Activated CD4-positive, alpha-beta T cell treated with anti-CD3 and anti-CD28 coated beads for 4 hours (primary cell): ENCODE measurements at regions not wholly inside any gene's neighbourhood (a gene's known extent, or its start where the extent isn't known, plus 50 kb on each side); places are given as distances from the start of the nearest gene placed in this dataset.

Experiments
- DNase-seq, 2 donors: peaks; one replicate each; pipeline ENCODE4 v3.0.0-alpha.2; 2020

- no peak for DNase-seq
Observed at GRCh38 chr14:71690478-71690877, 241.8 kb upstream of the RGS6 start.

GRCh38 chr14:71692496-71692895 lies 239.7 kb upstream of the RGS6 start:
- no peak for DNase-seq

GRCh38 chr14:71693381-71693780 lies 238.8 kb upstream of the RGS6 start:
- no peak for DNase-seq

- no peak for DNase-seq
Observed at GRCh38 chr14:71694591-71695530, 237.4 kb upstream of the RGS6 start.

- DNase-seq: no peak
Observed at GRCh38 chr14:71695611-71696350, 236.4 kb upstream of the RGS6 start.

- no peak for DNase-seq
Observed at GRCh38 chr14:71698027-71698426, 234.2 kb upstream of the RGS6 start.

- no peak for DNase-seq
Observed at GRCh38 chr14:71698673-71699072, 233.6 kb upstream of the RGS6 start.

- DNase-seq: no peak
Observed at GRCh38 chr14:71701990-71702389, 230.2 kb upstream of the RGS6 start.

GRCh38 chr14:71702786-71703185 lies 229.4 kb upstream of the RGS6 start:
- no peak for DNase-seq

- no peak for DNase-seq
Observed at GRCh38 chr14:71703477-71703876, 228.8 kb upstream of the RGS6 start.

GRCh38 chr14:71704210-71704609 lies 228.0 kb upstream of the RGS6 start:
- no peak for DNase-seq

GRCh38 chr14:71705460-71705859 lies 226.8 kb upstream of the RGS6 start:
- no peak for DNase-seq

- DNase-seq: no peak
Observed at GRCh38 chr14:71709076-71709475, 223.2 kb upstream of the RGS6 start.

GRCh38 chr14:71709987-71710386 lies 222.2 kb upstream of the RGS6 start:
- DNase-seq: no peak

- no peak for DNase-seq
Observed at GRCh38 chr14:71711125-71711524, 221.1 kb upstream of the RGS6 start.

- no peak for DNase-seq
Observed at GRCh38 chr14:71711619-71712018, 220.6 kb upstream of the RGS6 start.

- no peak for DNase-seq
Observed at GRCh38 chr14:71712478-71712877, 219.8 kb upstream of the RGS6 start.

- no peak for DNase-seq
Observed at GRCh38 chr14:71713016-71713415, 219.2 kb upstream of the RGS6 start.

GRCh38 chr14:71713451-71713850 lies 218.8 kb upstream of the RGS6 start:
- no peak for DNase-seq

GRCh38 chr14:71714225-71714624 lies 218.0 kb upstream of the RGS6 start:
- DNase-seq: no peak

- no peak for DNase-seq
Observed at GRCh38 chr14:71716041-71716772, 216.0 kb upstream of the RGS6 start.

- DNase-seq: peak in 1 of 2 donors; percentile 5
Observed at GRCh38 chr14:71720978-71721624, 211.1 kb upstream of the RGS6 start.

- DNase-seq: no peak
Observed at GRCh38 chr14:71721791-71722190, 210.4 kb upstream of the RGS6 start.
